Right atrium auricular region (tissue), 2 donors: ENCODE measurements at regions not wholly inside any gene's neighbourhood (a gene's known extent, or its start where the extent isn't known, plus 50 kb on each side); places are given as distances from the start of the nearest gene placed in this dataset.

Experiments
- DNase-seq: peaks from one replicate; pipeline ENCODE4 v3.0.0-alpha.2; 2019; ENCODE audit warnings: low spot score
- H3K27ac ChIP-seq, 2 donors: fragments of 200-600 bp; sonication (generic); 1 replicate in 1 of 2; 2 replicates in 1 of 2; pipeline ENCODE4 v1.5.1; 2016 to 2019
- H3K27me3 ChIP-seq, 2 donors: fragments of 200-600 bp; sonication (generic); one replicate each; pipeline versions ENCODE4 v1.5.1 to v1.6.0; 2017 to 2019
- H3K36me3 ChIP-seq: fragments of 200-600 bp; sonication (generic); one replicate; pipeline ENCODE4 v1.5.1; 2016
- H3K4me1 ChIP-seq, 2 donors: fragments of 200-600 bp; sonication (generic); one replicate each; pipeline versions ENCODE4 v1.5.1 to v1.6.0; 2017 to 2019
- H3K4me3 ChIP-seq, 2 donors: fragments of 200-600 bp; sonication (generic); 1 replicate in 1 of 2; 2 replicates in 1 of 2; pipeline ENCODE4 v1.5.1; 2017 to 2019; ENCODE audit warnings: mild to moderate bottlenecking in 1 of 2, moderate library complexity in 1 of 2
- H3K9me3 ChIP-seq, 2 donors: fragments of 200-600 bp; sonication (generic); one replicate each; pipeline ENCODE4 v1.5.1; 2019
- CTCF ChIP-seq, 2 donors: fragments of 200-600 bp; sonication (generic); IDR thresholded peaks; one replicate each; pipeline ENCODE4 v1.5.1; 2019; ENCODE audit warnings: antibody characterized with exemption in 2 of 2

DNA sequence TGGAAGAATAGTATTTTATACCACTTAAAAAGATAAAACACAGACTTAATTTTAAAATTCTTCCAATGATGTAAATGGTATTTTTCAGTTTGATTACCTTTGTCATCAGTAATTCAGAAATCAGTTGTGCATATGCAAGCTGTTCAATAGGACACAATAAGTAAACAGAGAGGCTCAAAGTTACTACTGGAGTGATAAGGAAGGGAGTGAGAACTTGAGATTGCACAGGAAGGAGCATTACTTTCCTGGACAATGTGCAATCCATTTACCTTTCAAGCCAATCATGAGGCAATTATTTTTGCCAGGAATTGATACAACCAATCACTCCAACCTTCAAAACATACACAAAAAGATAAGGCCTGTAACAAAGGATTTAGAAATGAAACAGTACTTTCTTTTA, 1024.3 kb downstream of the RAPGEF2 start:
- TF ChIP-seq CTCF (IDR thresholded peaks at IDR 0.05): no peak
- Histone ChIP-seq H3K36me3 (no peaks in the 10 kb centered on the region), H3K9me3 (no peaks in the 10 kb centered on the region), H3K27ac (no peak overlapping the region), H3K4me1 (no peaks in the 10 kb centered on the region), H3K27me3 (no peaks in the 10 kb centered on the region), H3K4me3 (no peak overlapping the region)
- no peak for DNase-seq

DNA sequence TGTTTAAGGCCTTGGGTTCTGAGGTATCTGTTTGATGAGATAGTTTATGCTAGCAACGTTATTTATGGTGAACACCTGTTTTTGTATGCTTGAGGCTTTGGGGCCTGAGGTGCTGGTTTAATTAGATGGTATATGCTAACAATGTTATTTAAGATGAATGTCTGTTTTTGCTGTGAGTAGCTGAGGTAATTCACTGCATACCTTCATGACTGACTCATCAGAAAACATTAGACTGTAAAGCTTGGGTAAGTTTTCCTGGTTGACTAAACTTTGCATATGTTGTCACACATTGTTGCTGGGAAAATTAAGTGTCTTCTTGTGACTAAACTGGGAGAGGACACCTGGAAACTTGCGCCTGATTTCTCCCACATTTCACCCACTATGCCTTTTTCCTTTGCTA, 1026.6 kb downstream of the RAPGEF2 start:
- DNase-seq: no peak
- Histone ChIP-seq H3K27ac (no peak overlapping the region), H3K36me3 (no peaks in the 10 kb centered on the region), H3K27me3 (no peaks in the 10 kb centered on the region), H3K4me1 (no peaks in the 10 kb centered on the region), H3K4me3 (no peak overlapping the region), H3K9me3 (peaks cover 0 to 11% of the 10 kb centered on the region in 2 donors)
- no peak for TF ChIP-seq CTCF (IDR thresholded peaks at IDR 0.05)

DNA sequence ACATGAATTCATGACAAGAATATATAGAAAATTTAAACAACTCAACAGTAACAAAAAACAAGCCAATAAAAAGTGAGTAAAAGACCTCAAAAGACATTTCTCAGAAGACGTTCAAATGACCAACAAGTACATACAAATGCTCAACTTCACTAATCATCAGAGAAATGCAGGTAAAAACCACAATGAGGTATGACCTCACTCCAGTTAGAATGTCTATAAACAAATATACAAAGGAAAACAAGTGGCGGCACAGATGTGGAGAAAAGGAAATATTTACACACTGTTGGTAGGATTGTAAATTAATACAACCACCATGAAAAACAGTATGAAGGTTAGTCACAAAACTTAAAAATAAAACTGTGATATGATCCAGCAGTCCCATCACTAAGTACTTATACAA, 1033.1 kb downstream of the RAPGEF2 start:
- Histone ChIP-seq H3K4me3 (no peak overlapping the region), H3K4me1 (no peaks in the 10 kb centered on the region)
- no peak for TF ChIP-seq CTCF (IDR thresholded peaks at IDR 0.05)

GRCh38 chr4:160141206-160141605, 1038.3 kb downstream of the RAPGEF2 start:
- no peaks in the 10 kb centered on the region for H3K27me3 ChIP-seq
- TF ChIP-seq CTCF (IDR thresholded peaks at IDR 0.05): no peak
- no peak overlapping the region for H3K27ac ChIP-seq

More for the DNA sequence above, 1033.1 kb downstream of the RAPGEF2 start:
- peaks cover 0 to 11% of the 10 kb centered on the region in 2 donors for H3K9me3 ChIP-seq
- no peaks in the 10 kb centered on the region for H3K36me3 ChIP-seq
- H3K27ac ChIP-seq: no peak overlapping the region
- DNase-seq: no peak
- no peaks in the 10 kb centered on the region for H3K27me3 ChIP-seq

GRCh38 chr4:160142579-160142978, 1039.7 kb downstream of the RAPGEF2 start:
- no peak for DNase-seq
- no peak for TF ChIP-seq CTCF (IDR thresholded peaks at IDR 0.05)

More at GRCh38 chr4:160141206-160141605, 1038.3 kb downstream of the RAPGEF2 start:
- Histone ChIP-seq H3K4me1 (no peaks in the 10 kb centered on the region), H3K4me3 (no peak overlapping the region), H3K9me3 (no peaks in the 10 kb centered on the region), H3K36me3 (no peaks in the 10 kb centered on the region)
- no peak for DNase-seq

GRCh38 chr4:160143574-160143973, 1040.7 kb downstream of the RAPGEF2 start:
- no peaks in the 10 kb centered on the region for H3K4me1 ChIP-seq
- H3K27ac ChIP-seq: no peak overlapping the region
- H3K27me3 ChIP-seq: no peaks in the 10 kb centered on the region
- no peaks in the 10 kb centered on the region for H3K36me3 ChIP-seq
- H3K9me3 ChIP-seq: no peaks in the 10 kb centered on the region
- H3K4me3 ChIP-seq: no peak overlapping the region
- DNase-seq: no peak
- no peak for TF ChIP-seq CTCF (IDR thresholded peaks at IDR 0.05)

More at GRCh38 chr4:160142579-160142978, 1039.7 kb downstream of the RAPGEF2 start:
- Histone ChIP-seq H3K4me1 (no peaks in the 10 kb centered on the region), H3K27ac (no peak overlapping the region), H3K27me3 (no peaks in the 10 kb centered on the region), H3K4me3 (no peak overlapping the region), H3K36me3 (no peaks in the 10 kb centered on the region), H3K9me3 (no peaks in the 10 kb centered on the region)
